Stimulated activated effector memory CD8-positive, alpha-beta T cell treated with anti-CD3 and anti-CD28 coated beads, Interleukin-12 subunit alpha, Interleukin-12 subunit beta, amount 100 ng/mL, for 72 hours (primary cell): ENCODE measurements at regions not wholly inside any gene's neighbourhood (a gene's known extent, or its start where the extent isn't known, plus 50 kb on each side); places are given as distances from the start of the nearest gene placed in this dataset.

Source experiments
- ATAC-seq: fragments of 150-1000 bp; cut with Tn5 transposase; 2 replicates; pipeline ENCODE4 v1.10.0; 2021
- DNase-seq, 2 donors: peaks; one replicate each; pipeline ENCODE4 v3.0.0; 2021 to 2022; ENCODE audit warnings: low spot score in 2 of 2
- H3K27ac Mint-ChIP-seq: one replicate; pipeline ENCODE4 v1.8.0; 2022; ENCODE audit warnings: mild to moderate bottlenecking, mixed read lengths
- H3K36me3 Mint-ChIP-seq: one replicate; pipeline ENCODE4 v1.8.0; 2022; ENCODE audit warnings: mild to moderate bottlenecking, mixed read lengths
- H3K4me1 Mint-ChIP-seq: one replicate; pipeline ENCODE4 v1.8.0; 2022; ENCODE audit warnings: mixed read lengths
- H3K4me3 Mint-ChIP-seq: one replicate; pipeline ENCODE4 v1.8.0; 2022; ENCODE audit warnings: mild to moderate bottlenecking, mixed read lengths
- H3K9me3 Mint-ChIP-seq: one replicate; pipeline ENCODE4 v1.8.0; 2022; ENCODE audit warnings: mixed read lengths

DNA sequence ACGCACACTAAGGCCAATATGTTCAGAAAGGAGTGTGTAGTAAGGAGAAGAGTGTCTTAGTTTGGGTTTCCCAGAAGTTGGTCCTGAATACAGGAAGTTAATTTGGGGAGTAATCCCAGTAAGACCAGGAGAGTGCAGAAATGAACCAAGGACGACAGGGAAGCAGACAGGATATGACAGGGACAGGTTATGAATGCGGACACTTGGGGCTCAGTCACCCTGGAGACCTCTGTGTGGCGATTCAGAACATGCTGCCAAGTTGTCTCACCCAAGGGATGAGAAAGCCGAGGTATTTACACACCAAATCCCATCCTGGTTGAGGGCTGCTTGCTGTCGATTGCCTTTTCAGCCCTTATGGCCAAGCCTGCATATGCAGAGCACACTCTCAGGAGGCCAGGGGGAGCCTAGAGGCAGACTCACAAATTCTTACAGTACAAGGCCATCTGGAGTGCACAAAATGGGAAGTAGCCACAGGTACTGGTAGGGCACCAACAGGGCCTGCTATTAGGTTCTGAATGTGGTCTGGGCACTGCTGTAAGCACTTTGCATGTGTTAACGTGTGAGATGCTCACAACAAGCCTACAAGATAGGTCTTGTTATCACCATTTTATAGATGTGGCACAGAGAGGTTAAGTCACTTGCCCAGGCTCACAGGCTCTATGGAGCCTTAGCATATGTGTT is 233.1 kb upstream of the ANKRD55 start:
- H3K9me3 Mint-ChIP-seq: no peaks in the 10 kb centered on the region
- peak; percentile 28 for ATAC-seq
- no peaks in the 10 kb centered on the region for H3K36me3 Mint-ChIP-seq
- H3K27ac Mint-ChIP-seq: no peak overlapping the region
- no peaks in the 10 kb centered on the region for H3K4me1 Mint-ChIP-seq
- DNase-seq: no peak
- H3K4me3 Mint-ChIP-seq: no peak overlapping the region

DNA sequence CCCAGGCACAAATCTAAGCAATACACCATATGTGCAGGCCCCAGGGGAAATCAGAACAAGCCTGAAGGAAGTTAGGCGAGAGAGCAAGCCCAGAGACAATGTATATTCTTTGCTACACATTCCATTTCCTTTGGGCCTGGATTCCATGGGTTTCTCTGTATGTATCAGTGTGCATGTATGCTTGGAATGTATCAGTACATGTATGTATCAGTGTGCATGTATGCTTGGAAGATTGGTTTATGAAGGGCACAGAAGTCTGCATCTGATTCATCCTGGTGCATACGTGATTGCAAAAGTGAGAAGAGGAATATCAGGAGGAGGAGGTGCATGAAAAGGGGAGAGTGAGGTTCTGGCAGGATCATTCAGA is 232.6 kb upstream of the ANKRD55 start:
- Mint-ChIP-seq H3K9me3 (no peaks in the 10 kb centered on the region), H3K27ac (no peak overlapping the region), H3K4me3 (no peak overlapping the region), H3K4me1 (no peaks in the 10 kb centered on the region), H3K36me3 (no peaks in the 10 kb centered on the region)
- ATAC-seq (no peak), DNase-seq (no peak)

DNA sequence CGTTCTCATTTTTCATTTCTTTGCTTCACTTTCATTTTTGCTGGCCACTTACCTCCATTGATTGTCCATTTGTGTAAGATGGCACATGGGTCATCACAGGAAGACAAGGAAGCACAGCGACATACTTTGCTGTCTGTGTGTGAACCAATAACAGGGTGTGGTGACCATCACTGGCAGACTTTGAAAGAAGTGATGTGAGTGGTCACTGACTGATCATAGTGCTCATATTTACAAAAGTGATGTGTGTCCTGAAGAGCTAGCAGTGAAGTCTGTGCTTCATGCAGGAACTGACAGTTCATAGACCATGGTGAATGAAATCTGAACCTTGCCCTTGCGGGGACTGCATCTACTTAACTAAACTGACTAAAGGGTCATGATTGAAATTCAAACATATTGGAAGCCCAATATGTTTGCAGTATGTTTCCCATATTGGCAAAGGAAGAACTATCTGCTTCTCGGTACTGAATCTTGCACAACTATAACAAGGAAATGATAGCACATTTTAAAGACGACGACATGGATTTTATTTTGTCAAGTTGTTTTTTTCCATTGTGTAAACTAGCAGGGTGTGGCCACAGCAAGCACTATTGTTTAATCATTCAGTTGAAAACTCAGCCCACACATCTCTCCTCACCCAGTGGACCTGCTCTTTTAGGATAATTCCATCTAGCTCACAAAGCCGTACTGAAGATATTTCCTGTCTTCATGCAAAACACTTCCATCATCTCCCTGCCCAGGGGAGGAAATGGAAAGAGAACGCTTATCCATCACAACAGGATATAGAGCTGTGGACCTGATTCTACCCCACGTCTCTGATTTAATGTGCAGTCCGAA is 232.0 kb upstream of the ANKRD55 start:
- Mint-ChIP-seq H3K4me3 (no peak overlapping the region), H3K27ac (no peak overlapping the region), H3K9me3 (no peaks in the 10 kb centered on the region), H3K36me3 (no peaks in the 10 kb centered on the region), H3K4me1 (no peaks in the 10 kb centered on the region)
- no peak for DNase-seq
- ATAC-seq: no peak

DNA sequence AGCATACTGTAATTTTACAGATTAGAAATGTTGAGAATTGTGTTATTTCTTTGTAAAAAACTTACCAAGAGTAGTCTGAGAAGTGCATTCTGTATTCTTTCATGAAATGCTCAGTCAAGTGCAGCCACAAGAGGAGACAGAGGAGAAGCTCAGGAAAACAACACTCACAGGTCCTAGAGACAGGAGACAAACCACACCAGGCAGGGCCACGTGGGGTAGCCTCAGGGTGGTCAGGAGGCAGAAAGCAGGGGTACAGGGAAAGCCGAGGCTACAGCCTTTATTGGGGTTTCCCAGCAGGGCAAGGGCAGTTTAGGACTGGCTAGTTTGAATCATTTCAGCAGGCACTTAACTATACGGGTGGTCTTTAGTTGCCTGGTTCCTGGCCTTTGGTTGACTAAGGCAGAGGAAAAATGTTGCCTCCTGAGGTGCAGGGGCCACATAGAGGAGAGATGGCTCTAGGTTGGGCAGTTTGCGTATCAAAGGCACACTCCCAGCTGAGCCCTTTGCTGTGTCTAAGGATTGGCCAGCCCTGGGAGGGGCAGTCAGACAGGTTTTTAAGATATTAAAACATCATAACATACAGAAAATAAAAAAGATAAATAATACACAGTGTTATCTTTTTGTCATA is 230.9 kb upstream of the ANKRD55 start:
- no peaks in the 10 kb centered on the region for H3K36me3 Mint-ChIP-seq
- no peak overlapping the region for H3K4me3 Mint-ChIP-seq
- ATAC-seq (no peak), DNase-seq (no peak)
- H3K27ac Mint-ChIP-seq: no peak overlapping the region
- no peaks in the 10 kb centered on the region for H3K9me3 Mint-ChIP-seq
- H3K4me1 Mint-ChIP-seq: no peaks in the 10 kb centered on the region

- no peak for ATAC-seq
- DNase-seq: no peak
- Mint-ChIP-seq H3K4me1 (no peaks in the 10 kb centered on the region), H3K27ac (no peak overlapping the region), H3K36me3 (no peaks in the 10 kb centered on the region), H3K4me3 (no peak overlapping the region), H3K9me3 (no peaks in the 10 kb centered on the region)
These were observed 228.5 kb upstream of the ANKRD55 start for GRCh38 chr5:56461584-56461983.

DNA sequence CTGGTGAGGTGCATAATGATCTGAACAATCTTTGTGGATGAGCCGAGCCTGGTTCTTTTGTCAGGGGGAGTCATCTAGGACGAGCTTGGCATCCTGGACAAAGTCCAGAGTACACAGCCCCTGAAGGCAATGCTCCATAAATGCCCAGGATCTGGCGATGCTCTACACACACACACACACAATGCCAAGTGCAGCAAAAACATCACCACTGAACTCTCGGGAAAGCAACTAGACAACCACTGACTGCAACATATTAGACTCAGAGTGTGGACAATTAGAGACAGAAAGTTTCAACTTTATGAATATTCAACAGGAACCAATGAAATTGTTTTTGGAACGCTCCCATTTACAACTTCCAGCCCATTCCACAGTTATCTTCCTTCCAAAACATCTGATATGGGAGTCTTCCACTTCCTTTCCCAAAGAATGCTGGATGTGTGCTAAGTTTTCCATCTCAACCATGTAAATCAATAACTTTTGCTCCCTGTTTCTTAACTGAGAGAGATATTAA is 227.6 kb upstream of the ANKRD55 start:
- Mint-ChIP-seq H3K9me3 (no peaks in the 10 kb centered on the region), H3K36me3 (no peaks in the 10 kb centered on the region), H3K27ac (no peak overlapping the region), H3K4me1 (no peaks in the 10 kb centered on the region), H3K4me3 (no peak overlapping the region)
- ATAC-seq (no peak), DNase-seq (no peak)

GRCh38 chr5:56460195-56460546 is 227.0 kb upstream of the ANKRD55 start:
- H3K27ac Mint-ChIP-seq: no peak overlapping the region
- no peak for DNase-seq
- ATAC-seq: no peak
- H3K4me1 Mint-ChIP-seq: peaks cover under 1% of the 10 kb centered on the region
- H3K36me3 Mint-ChIP-seq: no peaks in the 10 kb centered on the region
- H3K4me3 Mint-ChIP-seq: no peak overlapping the region
- no peaks in the 10 kb centered on the region for H3K9me3 Mint-ChIP-seq

DNA sequence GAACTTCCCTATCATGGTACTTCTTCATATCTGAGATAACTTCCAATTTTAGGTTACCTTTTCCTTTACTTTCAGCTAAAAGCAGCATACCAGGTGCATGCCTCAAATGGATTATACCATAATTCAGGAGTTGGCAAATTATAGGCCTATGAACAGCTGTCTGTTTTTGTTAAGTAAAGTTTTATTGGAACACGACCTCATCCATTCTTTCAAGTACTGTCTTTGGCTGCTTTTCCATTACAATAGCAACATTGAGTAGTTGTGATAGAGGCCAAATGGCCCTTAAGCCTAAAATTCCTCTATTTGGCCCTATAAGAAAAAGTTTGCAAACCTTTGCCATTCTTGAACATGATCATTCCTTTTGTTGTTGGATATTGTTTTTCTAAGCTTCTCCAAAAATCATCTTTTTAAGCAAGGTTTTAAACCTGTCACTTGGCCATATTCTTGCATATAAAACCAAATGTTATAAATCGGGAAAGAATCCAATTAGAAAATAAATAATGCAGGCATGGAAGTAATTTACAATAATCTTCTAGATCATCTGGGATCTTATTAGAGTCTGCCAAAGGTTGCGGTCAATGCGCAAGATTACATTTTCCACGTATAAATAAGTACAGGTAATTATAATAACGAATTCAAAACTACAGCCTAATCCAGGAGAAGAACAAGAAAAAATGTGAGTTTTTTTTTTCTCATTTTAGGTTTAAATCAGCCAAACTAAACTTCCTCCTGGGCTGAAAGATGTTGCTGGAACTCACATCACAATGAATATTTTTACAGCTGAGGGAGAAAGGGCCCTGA is 226.5 kb upstream of the ANKRD55 start:
- Mint-ChIP-seq H3K9me3 (no peaks in the 10 kb centered on the region), H3K4me1 (peaks cover 5% of the 10 kb centered on the region), H3K27ac (no peak overlapping the region), H3K4me3 (no peak overlapping the region), H3K36me3 (no peaks in the 10 kb centered on the region)
- no peak for ATAC-seq
- no peak for DNase-seq

DNA sequence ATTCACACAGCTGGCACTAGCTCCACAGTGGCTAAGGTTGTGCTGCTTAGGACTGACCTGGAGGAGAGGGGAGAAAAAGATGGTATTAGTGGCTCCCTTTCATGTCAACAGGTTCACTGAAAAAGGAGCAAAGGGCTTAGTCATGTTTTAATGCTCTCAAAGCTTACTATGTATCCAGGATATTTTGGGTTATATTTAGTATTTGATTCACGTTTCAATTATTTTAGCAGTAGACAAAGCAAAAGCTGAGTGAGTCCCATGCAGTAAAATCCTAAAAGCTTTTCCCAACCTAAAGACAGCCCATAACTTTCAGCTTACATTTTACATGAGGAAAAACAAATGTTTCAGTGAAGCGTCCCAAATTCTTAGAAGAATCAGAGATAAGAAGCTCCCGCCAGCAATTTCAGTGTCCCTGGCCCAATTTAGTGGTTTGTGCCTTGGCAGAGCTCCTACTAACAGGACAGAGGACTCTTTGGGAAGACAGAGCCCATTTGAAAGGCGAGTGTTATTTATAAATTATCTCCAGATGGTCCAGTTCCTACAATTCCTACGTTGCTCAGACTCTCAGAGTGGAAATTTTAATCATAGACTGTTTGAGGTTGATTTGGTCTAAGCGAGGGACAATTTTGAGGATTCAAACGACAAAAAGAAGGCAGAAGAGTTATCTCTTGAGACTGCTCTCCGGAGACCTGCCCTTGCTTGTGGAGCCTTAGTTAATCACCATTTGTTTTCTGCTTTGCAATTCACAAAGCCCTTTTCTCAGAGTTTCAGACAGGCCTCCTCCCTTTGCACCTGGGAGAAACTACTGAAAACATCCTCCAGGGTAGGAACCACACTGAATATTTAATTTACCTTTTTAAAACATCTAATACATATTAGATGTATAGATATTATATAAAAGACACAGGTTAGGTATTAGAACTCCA is 225.0 kb upstream of the ANKRD55 start:
- ATAC-seq (no peak), DNase-seq (no peak)
- Mint-ChIP-seq H3K4me1 (peaks cover 5% of the 10 kb centered on the region), H3K4me3 (no peak overlapping the region), H3K9me3 (no peaks in the 10 kb centered on the region), H3K27ac (no peak overlapping the region), H3K36me3 (no peaks in the 10 kb centered on the region)

DNA sequence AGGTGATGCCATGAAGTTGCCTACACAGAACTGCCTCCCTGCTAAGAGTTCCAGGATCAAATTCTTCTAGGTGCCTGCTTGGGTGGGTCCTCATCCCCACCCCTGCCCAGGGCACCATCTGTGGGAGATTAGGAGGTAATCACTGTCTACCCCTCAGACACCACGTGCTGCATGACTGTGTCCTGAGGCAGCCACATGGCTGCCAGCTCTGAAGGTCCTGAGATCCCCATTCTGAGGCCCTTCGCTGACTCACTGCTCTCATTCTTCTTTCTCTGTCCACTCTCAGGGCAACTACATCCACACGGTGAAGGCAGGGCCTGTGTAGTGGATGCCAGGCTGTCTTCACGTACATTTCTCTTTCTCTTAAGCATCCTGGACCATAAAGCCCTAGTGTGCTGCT is 222.9 kb upstream of the ANKRD55 start:
- Mint-ChIP-seq H3K9me3 (no peaks in the 10 kb centered on the region), H3K36me3 (no peaks in the 10 kb centered on the region), H3K4me1 (peaks cover 5% of the 10 kb centered on the region), H3K4me3 (no peak overlapping the region), H3K27ac (no peak overlapping the region)
- no peak for DNase-seq
- peak; percentile 22 for ATAC-seq

- Mint-ChIP-seq H3K36me3 (no peaks in the 10 kb centered on the region), H3K4me3 (no peak overlapping the region), H3K4me1 (peaks cover 5% of the 10 kb centered on the region), H3K27ac (no peak overlapping the region), H3K9me3 (no peaks in the 10 kb centered on the region)
- ATAC-seq (peak; percentile 11), DNase-seq (no peak)
These were observed 222.3 kb upstream of the ANKRD55 start for GRCh38 chr5:56455417-56455816.

DNA sequence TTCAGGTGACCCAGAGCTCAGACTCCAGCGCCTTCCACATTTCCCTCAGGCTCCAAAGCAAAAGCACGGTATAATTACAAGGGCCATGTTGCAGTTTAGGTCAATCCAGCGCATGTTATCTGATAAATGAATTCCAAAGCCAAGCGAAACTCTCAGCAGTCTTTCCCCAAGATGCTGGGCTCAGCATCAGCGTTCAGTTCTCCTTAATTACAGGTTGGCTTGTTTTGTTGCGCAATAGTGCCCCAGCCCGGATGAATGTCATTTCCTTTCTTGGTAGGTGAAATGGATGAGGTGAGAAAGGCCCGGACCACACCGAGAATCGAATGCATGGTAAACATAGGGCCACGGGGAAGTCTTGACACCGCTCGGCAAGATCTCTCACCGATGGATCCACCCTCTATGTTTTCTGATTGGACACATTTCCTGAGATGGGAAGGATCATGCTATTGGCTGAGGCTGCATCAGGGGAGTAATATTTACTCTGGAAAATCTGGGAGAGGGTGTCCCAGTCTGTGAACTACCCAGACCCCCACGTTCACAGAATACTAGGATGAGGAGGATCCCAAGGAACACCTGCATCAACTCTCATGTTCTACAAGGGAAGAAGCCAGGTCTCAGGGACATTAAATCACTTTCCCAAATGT is 221.2 kb upstream of the ANKRD55 start:
- Mint-ChIP-seq H3K9me3 (no peaks in the 10 kb centered on the region), H3K4me3 (no peak overlapping the region), H3K36me3 (no peaks in the 10 kb centered on the region), H3K27ac (no peak overlapping the region), H3K4me1 (peaks cover 5% of the 10 kb centered on the region)
- ATAC-seq (peak; percentile 36), DNase-seq (no peak)

GRCh38 chr5:56451742-56452141 is 218.6 kb upstream of the ANKRD55 start:
- H3K4me3 Mint-ChIP-seq: no peak overlapping the region

DNA sequence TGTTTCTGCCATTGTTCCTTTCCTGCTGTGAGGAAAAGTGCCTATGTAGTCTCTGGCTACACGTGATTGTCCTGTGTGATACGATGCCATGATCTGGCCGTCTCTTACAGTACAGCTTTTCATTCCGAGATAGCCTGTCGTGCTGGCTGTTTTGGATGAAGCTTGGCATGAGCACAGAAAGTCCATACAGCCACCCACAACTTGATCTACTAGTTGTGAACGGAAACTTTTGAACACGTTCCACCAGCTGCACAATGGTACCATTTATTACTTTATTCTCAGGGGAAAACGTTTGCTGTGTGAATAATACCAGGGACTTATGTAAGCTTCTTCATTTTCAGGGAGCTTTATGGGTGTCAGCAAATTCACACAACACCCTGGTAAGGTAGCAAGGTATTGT is 217.6 kb upstream of the ANKRD55 start:
- Mint-ChIP-seq H3K4me3 (no peak overlapping the region), H3K27ac (no peak overlapping the region), H3K9me3 (no peaks in the 10 kb centered on the region), H3K36me3 (no peaks in the 10 kb centered on the region), H3K4me1 (peaks cover 5% of the 10 kb centered on the region)
- ATAC-seq (no peak), DNase-seq (no peak)

More at GRCh38 chr5:56451742-56452141, 218.6 kb upstream of the ANKRD55 start:
- Mint-ChIP-seq H3K27ac (no peak overlapping the region), H3K4me1 (peaks cover 5% of the 10 kb centered on the region), H3K36me3 (no peaks in the 10 kb centered on the region), H3K9me3 (no peaks in the 10 kb centered on the region)
- no peak for ATAC-seq
- DNase-seq: no peak
